K562 (cell line): ENCODE measurements at regions not wholly inside any gene's neighbourhood (a gene's known extent, or its start where the extent isn't known, plus 50 kb on each side); places are given as distances from the start of the nearest gene placed in this dataset.
A peak's percentile ranks its signal among the peaks of the same experiment; 100 is the strongest.

Source experiments
- ATAC-seq: fragments of 200-7000 bp; cut with Tn5 transposase; 3 replicates; pipeline ENCODE4 v1.9.1; 2020; ENCODE audit warnings: moderate library complexity
- BruUV-seq: library from RNA; stranded (reverse); fragments of 400-500 nt; replicated peaks from 2 replicates; lab custom pipeline; 2021; lab: Mats Ljungman, UMichigan
- CTCF ChIA-PET: fragments of 300-600 bp; formaldehyde crosslinking; extraction: SDS; loops from one replicate; lab custom pipeline; 2021; ENCODE audit warnings: low intra/inter-chr PET ratio; lab: Yijun Ruan, JAX
- POLR2A ChIA-PET: fragments of 300-600, 350-650 bp; sonication (Branson Sonifier 250); formaldehyde crosslinking; extraction: SDS; loops from one replicate; lab custom pipeline; 2021; ENCODE audit warnings: antibody characterized with exemption, inconsistent platforms; lab: Yijun Ruan, JAX
- DNase-seq, 4 experiments: peaks; one replicate each; pipeline versions ENCODE4 v3.0.0 to v3.0.0-alpha.2; 2011 to 2018; ENCODE audit warnings: low spot score in 3 of 4, mixed read lengths in 3 of 4; ENCODE audit errors: extremely low read depth in 1 of 4
- FAIRE-seq: peaks from 2 replicates; lab custom pipeline; 2011; peaks lifted over from hg19 to GRCh38; lab: Jason Lieb, UNC
- H2AFZ ChIP-seq: 2 replicates; pipeline ENCODE4 v1.6.0; 2011; ENCODE audit warnings: low read depth, low read length, control low read depth, inconsistent platforms
- H3K27ac ChIP-seq: fragments of 200-600 bp; 3 replicates; pipeline ENCODE4 v1.8.0; 2011; ENCODE audit warnings: low read depth, mild to moderate bottlenecking, control low read depth, inconsistent platforms, low read length, moderate library complexity, mixed read lengths; ENCODE audit errors: extremely low read depth
- H3K27me3 ChIP-seq, 2 experiments: fragments of 300-600 bp in 1 of 2; 2 replicates in 1 of 2; 3 replicates in 1 of 2; pipeline versions ENCODE4 v1.6.0 to v1.8.0; 2011; ENCODE audit warnings: inconsistent platforms in 2 of 2, low read length in 2 of 2, mild to moderate bottlenecking in 1 of 2, mixed read lengths in 1 of 2, moderate library complexity in 1 of 2; ENCODE audit not compliant: control insufficient read depth in 2 of 2, insufficient read depth in 2 of 2
- H3K36me3 ChIP-seq: fragments of 300-600 bp; 3 replicates; pipeline ENCODE4 v1.8.0; 2011; ENCODE audit warnings: mild to moderate bottlenecking, low read length, inconsistent platforms; ENCODE audit not compliant: control insufficient read depth, insufficient read depth
- H3K4me1 ChIP-seq, 2 experiments: fragments of 200-600 bp in 1 of 2; replicated peaks in 1 of 2; 2 replicates in 1 of 2; 3 replicates in 1 of 2; pipeline versions ENCODE4 v1.5.1 to v1.8.0; 2011; ENCODE audit warnings: inconsistent platforms in 2 of 2, low read length in 2 of 2, mild to moderate bottlenecking in 1 of 2, mixed read lengths in 1 of 2, moderate library complexity in 1 of 2; ENCODE audit not compliant: control insufficient read depth in 2 of 2, insufficient read depth in 2 of 2
- H3K4me2 ChIP-seq: 2 replicates; pipeline ENCODE4 v1.6.1; 2011; ENCODE audit warnings: low read length, control low read depth, inconsistent platforms, mixed read lengths; ENCODE audit not compliant: insufficient read depth
- H3K4me3 ChIP-seq: fragments of 200-600 bp; sonication (generic), shearing (Covaris generic); 2 replicates; pipeline ENCODE4 v1.5.1; 2016; ENCODE audit warnings: control low read depth, inconsistent platforms
- H3K79me2 ChIP-seq: fragments of 200-600 bp; 3 replicates; pipeline ENCODE4 v1.8.0; 2011; ENCODE audit warnings: low read length, inconsistent platforms; ENCODE audit not compliant: control insufficient read depth, insufficient read depth
- H3K9ac ChIP-seq, 2 experiments: 2 replicates each; pipeline versions ENCODE4 v1.6.0 to v1.6.1; 2011; ENCODE audit warnings: low read depth in 2 of 2, low read length in 2 of 2, control low read depth in 1 of 2, inconsistent platforms in 1 of 2, mild to moderate bottlenecking in 1 of 2, mixed read lengths in 1 of 2; ENCODE audit not compliant: insufficient read depth in 1 of 2
- H3K9me1 ChIP-seq: one replicate; pipeline ENCODE4 v1.6.0; 2011; ENCODE audit warnings: inconsistent platforms, mild to moderate bottlenecking, low read length, moderate library complexity; ENCODE audit not compliant: control insufficient read depth, insufficient read depth
- H3K9me3 ChIP-seq: replicated peaks from 2 replicates; pipeline ENCODE4 v1.5.1; 2011; ENCODE audit warnings: low read depth, low read length, inconsistent platforms; ENCODE audit not compliant: control insufficient read depth, insufficient read depth
- H4K20me1 ChIP-seq: replicated peaks from 2 replicates; pipeline ENCODE4 v1.6.1; 2011; ENCODE audit warnings: low read length, inconsistent platforms, mixed read lengths; ENCODE audit not compliant: control insufficient read depth, insufficient read depth
- KDM5B ChIP-seq: fragments of 200-600 bp; sonication (generic); IDR thresholded peaks from 2 replicates; pipeline ENCODE4 v1.6.1; 2012; ENCODE audit warnings: low read depth, mild to moderate bottlenecking, moderate library complexity, low read length, control low read depth, inconsistent platforms; ENCODE audit not compliant: insufficient replicate concordance
- NCOA1 ChIP-seq: fragments of 450-650 bp; IDR thresholded peaks from 2 replicates; pipeline ENCODE4 v1.6.1; 2016; ENCODE audit warnings: low read depth
- SREBF2 ChIP-seq: sonication (generic); formaldehyde crosslinking; IDR thresholded peaks from 2 replicates; pipeline ENCODE4 v1.4.0; 2020; ENCODE audit warnings: mild to moderate bottlenecking, missing genetic modification reagents
- ZNF766 ChIP-seq: fragments of 200-800 bp; sonication (Bioruptor generic); conservative IDR thresholded peaks from 2 replicates; pipeline ENCODE4 v1.6.1; 2016; ENCODE audit warnings: missing genetic modification characterization, missing compliant biosample characterization
- WGBS: fragments of 100-300 bp; shearing (Covaris generic); methylation state at CpG from one replicate; pipeline ENCODE4 v1.1.6; 2016; ENCODE audit warnings: low coverage, mixed read lengths; ENCODE audit not compliant: insufficient coverage; ENCODE audit errors: missing lambda C conversion rate; 5-methylcytosine and 5-hydroxymethylcytosine counted together
- in situ Hi-C: fragments of 300-500 bp; cut with MboI; formaldehyde crosslinking; loops from 4 replicates; pipeline ENCODE4 v1.15.0; 2018; ENCODE audit warnings: inconsistent platforms, mixed read lengths
- intact Hi-C: fragments of 100-400 bp; cut with micrococcal nuclease; formaldehyde crosslinking; loops from 2 replicates; pipeline ENCODE4 v1.14.2; 2022
- TF ChIP-seq, protein P1 (sequence below): fragments of 450-650 bp; IDR thresholded peaks from 2 replicates; pipeline ENCODE4 v1.6.1; 2016

DNA sequence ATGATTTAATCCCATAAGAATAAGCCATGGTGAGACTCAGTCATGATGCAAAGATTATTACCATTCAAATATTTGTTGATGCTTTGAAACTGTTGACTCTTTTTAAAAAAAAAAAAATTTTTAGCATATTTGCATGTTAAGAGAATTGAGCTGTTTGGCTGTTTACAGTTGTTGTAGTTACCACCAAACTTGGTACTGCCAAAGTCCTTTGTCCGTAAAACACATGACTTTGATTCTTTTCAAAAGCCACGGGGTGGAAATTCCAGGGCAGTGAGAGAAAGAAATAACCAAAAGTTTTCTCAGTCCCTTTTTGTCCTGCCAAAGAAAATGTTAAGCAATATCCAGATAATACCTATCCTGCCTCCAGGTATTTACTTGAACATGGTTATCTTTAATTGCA lies 474.8 kb downstream of the METTL4 start:
- WGBS = 3% methylated on average over 2 of the region's 2 CpGs
- Histone ChIP-seq H3K27me3 (no peaks in the 10 kb centered on the region), H3K4me2 (no peak overlapping the region), H3K27ac (no peak overlapping the region), H3K36me3 (no peaks in the 10 kb centered on the region), H3K79me2 (no peaks in the 10 kb centered on the region), H4K20me1 (no peaks in the 10 kb centered on the region), H3K9me1 (no peaks in the 10 kb centered on the region), H3K9me3 (no peaks in the 10 kb centered on the region), H3K9ac (no peak overlapping the region), H2AFZ (no peak overlapping the region), H3K4me1 (no peaks in the 10 kb centered on the region), H3K4me3 (no peak overlapping the region)
- ATAC-seq (no peak), FAIRE-seq (no peak), DNase-seq (no peak)
- ChIA-PET POLR2A (interaction anchor here (1.3 to 1.4 kb wide), 2 partner anchors 9 to 16 kb away, joined by 4 to 5 read pairs; no protein-coding TSS in a partner anchor), CTCF (no interaction called here)
- intact Hi-C loops = no loop called here
- in situ Hi-C loops = no loop called here
- BruUV-seq = no TSS peak
- TF ChIP-seq NCOA1 = no peak
- TF ChIP-seq KDM5B = no peak

DNA sequence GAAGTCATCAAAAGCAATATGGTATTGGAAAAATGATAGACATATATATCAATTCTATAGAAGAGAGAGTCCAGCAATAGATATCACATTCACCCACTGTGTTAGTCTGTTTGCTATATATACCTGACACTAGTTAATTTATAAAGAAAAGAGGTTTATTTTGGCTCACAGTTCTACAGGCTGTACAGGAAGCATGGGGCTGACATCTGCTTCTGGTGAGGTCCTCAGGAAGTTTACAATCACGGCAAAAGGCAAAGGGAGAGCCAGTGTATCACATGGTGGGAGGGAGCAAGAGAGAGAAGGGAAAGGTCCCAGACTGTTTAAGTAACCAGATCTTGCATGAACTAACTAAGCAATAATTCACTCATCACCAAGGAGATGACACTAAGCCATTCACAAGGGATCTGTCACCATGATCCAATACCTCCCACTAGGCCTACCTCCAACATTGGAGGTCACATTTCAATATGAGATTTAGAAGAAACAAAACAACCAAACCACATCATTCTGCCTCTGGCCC lies 470.6 kb downstream of the METTL4 start:
- intact Hi-C loops (loop anchor here (10.0 kb wide), 1 partner anchor 234 kb away; no protein-coding TSS in a partner anchor), in situ Hi-C loops (no loop called here)
- WGBS = 7% methylated on average over 1 of the region's 1 CpG
- POLR2A ChIA-PET = interaction anchor here (1.2 kb wide), 1 partner anchor 9 kb away, joined by 3 read pairs; no protein-coding TSS in a partner anchor
- FAIRE-seq = no peak
- no peak overlapping the region for H3K27ac ChIP-seq
- no TSS peak for BruUV-seq
- H3K9ac ChIP-seq = no peak overlapping the region
- CTCF ChIA-PET = no interaction called here
- H3K4me3 ChIP-seq = no peak overlapping the region
- H4K20me1 ChIP-seq = 0 out of 2 replicates have a peak, but pooled peaks cover 3% of the 10 kb centered on the region
- no peak for DNase-seq
- TF ChIP-seq, protein P1, sequence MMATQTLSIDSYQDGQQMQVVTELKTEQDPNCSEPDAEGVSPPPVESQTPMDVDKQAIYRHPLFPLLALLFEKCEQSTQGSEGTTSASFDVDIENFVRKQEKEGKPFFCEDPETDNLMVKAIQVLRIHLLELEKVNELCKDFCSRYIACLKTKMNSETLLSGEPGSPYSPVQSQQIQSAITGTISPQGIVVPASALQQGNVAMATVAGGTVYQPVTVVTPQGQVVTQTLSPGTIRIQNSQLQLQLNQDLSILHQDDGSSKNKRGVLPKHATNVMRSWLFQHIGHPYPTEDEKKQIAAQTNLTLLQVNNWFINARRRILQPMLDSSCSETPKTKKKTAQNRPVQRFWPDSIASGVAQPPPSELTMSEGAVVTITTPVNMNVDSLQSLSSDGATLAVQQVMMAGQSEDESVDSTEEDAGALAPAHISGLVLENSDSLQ = peak; percentile 56
- TF ChIP-seq ZNF766 (CRISPR knock-in tag) (peak; percentile 96), SREBF2 (CRISPR knock-in tag) (no peak)
- no peak for ATAC-seq
- no peaks in the 10 kb centered on the region for H3K4me1 ChIP-seq
- no peaks in the 10 kb centered on the region for H3K9me1 ChIP-seq
- no peaks in the 10 kb centered on the region for H3K27me3 ChIP-seq
- no peaks in the 10 kb centered on the region for H3K79me2 ChIP-seq
- H3K9me3 ChIP-seq = no peaks in the 10 kb centered on the region
- no peaks in the 10 kb centered on the region for H3K36me3 ChIP-seq
- H2AFZ ChIP-seq = no peak overlapping the region
- no peak overlapping the region for H3K4me2 ChIP-seq
